ENCODE measurements at regions not wholly inside any gene's neighbourhood (a gene's known extent, or its start where the extent isn't known, plus 50 kb on each side); places are given as distances from the start of the nearest gene placed in this dataset.
"Not testable (repeated sequence)": the region's sequence is repeated elsewhere in the genome, so short reads cannot be mapped to it uniquely, and the experiment has no call there.

DNA sequence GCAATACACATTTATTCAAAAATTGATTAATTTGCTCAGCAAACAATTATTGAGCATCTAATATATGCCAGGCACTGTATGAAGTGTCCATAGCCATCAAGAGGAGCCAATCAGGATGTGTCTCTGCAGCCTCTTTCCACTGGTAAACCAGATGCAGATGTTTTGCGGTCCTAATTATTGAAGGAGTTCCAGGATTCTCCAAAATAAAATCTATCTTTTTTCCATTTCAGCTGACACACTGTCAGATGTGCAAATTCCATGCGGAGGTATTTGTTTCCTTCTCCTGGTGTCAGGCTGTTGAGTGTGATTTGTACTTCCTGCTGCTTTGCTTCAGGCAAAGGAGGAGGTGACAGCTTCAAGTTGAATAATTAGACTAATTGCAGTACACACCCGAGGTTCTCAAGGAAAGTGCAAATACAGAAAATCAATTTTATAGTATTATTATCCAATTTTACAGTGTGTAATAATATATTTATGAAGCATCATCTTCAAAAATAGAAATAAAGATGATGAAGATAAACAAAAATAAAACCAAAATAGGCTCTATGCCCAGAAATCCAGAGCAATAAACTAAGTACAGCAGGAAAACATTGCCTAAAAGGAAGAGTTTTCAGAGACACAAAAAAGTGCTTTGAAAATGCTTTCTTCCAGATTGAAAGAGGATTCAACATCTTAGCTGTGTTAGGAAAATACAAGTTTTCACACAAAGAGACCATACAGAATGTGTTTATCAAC, 1352.9 kb upstream of the CHAC2 start:
- no peak for DNase-seq

DNA sequence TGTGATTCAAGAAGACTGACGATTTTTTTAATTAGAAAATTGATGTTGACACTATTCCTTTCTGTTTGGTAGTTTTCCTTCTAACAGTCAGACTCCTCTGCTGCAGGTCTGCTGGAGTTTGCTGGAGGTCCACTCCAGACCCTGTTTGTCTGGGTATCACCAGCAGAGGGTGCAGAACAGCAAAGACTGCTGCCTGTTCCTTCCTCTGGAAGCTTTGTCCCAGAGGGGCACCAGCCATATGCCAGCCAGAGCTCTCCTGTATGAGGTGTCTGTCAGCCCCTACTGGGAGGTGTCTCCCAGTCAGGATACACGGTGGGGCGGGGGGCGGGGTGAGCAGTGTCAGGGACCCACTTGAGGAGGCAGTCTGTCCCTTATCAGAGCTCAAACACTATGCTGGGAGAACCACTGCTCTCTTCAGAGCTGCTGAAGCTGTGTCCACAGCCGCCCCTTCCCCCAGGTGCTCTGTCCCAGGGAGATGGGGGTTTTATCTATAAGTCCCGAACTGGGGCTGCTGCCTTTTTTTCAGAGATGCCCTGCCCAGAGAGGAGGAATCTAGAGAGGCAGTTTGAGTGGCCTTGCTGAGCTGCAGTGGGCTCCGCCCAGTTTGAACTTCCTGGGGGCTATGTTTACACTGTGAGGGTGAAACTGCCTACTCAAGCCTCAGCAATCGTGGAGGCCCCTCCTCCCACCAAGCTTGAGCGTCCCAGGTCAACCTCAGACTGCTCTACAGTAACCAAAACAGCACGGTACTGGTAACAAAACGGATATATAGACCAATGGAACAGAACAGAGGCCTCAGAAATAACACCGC, 1358.1 kb upstream of the CHAC2 start:
- DNase-seq, result not testable (repeated sequence)

DNA sequence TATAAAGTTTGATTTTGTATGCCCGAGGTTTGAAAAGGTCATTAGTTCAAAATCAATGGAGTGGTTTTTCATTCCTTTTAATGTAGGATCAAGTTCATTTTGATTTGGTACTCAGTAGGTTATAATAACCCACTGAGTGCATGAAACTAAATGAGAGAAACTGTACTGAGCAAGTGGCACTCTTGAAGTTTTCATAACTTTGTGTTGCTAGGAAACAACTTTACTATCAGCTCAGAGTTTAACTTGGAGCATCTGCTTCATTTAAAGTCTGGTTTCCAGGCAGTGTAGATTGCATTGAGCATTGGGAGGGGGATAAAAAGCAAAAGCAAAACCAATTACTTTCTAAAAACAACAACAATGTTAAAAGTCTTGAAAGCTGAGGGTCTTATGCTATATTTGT, 1361.6 kb upstream of the CHAC2 start:
- DNase-seq, result no peak

GRCh38 chr2:52404866-52405265, 1362.7 kb upstream of the CHAC2 start:
- DNase-seq, result no peak

DNA sequence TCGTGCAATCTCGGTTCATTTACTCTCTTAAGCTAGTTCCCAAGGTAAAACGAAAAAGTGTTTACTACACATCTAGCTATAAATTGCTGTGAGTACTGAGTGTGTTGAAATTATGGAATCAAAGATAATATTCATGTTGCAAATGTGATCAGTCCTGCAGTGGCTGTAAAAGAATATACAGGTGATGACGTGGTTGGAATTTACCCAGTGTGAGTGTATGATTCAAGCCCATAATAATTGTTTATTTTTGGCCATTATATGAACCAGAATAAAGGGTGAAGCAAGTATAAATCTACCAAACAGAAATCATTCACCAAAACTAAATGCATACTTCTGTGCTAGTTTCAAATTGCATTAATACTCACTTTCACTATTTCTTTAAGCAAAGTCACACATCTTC, 1363.6 kb upstream of the CHAC2 start:
- no peak for DNase-seq

GRCh38 chr2:52402128-52402527, 1365.5 kb upstream of the CHAC2 start:
- DNase-seq, result no peak

- no peak for DNase-seq
Observed at GRCh38 chr2:52396836-52397235, 1364.9 kb upstream of the NRXN1 start.

DNA sequence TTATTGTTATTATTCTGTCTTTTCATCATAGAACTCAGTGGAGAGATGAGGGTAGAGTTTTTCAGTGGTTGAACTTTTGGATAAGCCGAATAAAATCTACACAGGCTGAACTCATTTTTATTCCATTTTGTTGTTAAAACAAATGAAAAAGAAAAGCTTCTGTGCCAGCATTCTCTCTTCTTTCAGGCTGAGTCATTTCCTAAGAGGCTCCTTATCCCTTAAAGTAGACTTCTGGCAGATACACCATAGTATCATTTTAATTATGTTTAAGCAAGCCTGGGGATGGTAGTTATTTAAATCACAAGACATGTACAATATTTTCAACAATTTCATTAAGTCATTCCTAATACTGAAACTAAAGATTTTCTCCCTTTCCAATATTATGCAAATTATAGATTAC, 1364.0 kb upstream of the NRXN1 start:
- DNase-seq, result no peak

GRCh38 chr2:52391621-52392020, 1359.7 kb upstream of the NRXN1 start:
- no peak for DNase-seq

DNA sequence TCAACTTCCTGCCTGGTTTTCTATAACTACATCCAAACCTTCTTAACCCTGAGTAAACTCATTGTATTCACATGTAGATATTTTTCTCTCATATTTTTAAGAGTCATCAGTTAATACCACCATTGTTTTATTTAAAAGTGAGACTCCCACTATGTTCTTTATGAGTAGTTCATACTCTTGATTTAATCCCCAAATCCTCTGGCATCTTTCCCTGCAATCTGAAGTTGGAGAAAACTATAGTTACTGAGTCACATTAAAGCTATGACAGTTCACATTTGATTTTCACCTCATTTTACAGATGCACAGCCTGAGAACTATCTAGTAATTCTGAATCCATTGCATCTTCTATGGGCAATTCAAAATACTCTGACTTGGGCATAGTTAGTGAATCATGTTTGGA, 1358.7 kb upstream of the NRXN1 start:
- DNase-seq, result no peak

- DNase-seq, result no peak
Observed at GRCh38 chr2:52387937-52388590, 1356.1 kb upstream of the NRXN1 start.

DNA sequence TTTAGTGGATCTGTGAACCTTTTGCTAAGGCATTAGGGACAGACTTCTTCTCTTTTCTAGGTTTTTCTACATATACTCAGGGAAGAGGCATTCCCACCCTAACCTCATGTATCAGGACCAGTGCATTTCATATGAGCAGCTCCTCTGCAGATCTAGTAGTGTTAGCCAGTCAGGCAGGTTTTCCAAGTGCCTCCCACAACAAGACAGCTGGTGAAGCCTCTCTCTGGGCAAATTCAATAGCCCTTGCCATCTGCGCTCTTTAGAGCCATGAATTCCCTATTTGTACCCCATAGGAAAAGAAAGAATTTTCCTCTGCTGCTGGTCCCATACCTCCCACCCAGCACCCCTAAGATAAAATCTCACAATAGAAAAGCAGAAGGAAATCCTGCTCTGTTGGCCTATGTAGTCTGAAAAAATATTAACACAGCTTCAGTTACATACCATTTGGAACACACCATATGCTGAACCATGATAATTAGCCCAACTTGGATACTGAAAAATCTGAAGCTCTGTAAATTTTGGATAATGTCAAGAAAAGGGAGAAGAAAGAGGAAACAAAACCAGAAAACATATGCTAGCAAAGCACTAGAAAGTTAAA, 1354.6 kb upstream of the NRXN1 start:
- DNase-seq, result no peak

DNA sequence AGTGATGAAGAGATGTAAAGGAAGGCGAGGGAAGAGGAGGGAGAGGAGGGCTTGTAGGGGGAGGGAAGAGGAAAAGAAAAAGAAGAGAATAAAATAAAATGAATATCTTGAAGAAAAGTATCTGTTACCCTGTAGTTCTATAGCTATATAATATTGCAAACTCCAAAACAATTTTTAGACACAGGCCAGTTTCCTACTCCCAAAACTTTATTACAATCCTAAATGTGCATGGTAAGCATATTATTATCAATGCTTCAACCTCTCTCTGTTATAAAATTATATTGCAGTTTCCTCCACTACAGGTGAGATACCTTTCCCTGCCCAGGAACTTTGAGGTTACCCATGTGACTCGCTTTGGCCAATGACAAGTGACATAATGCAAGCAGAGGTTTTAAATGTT, 1351.6 kb upstream of the NRXN1 start:
- DNase-seq, result no peak

GRCh38 chr2:52369178-52369577, 1337.2 kb upstream of the NRXN1 start:
- DNase-seq, result no peak

DNA sequence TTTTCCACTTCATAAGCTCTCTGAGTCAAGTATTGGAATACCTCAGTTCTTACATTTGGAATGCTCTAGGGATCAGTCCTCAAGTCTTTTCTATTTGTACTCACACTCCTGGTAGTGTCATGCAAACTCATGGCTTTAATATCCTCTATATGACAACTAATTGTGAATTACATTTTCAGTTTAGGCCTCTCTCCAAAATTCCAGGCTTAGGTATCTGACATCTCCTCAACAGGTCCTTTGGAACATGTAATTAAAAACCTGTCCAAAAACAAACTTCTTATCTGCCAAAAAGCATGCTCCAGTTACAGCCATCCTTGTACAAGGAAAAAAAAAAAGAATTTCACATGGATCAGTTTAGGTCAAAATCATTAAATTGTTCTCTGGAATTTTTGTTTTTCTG, 1336.2 kb upstream of the NRXN1 start:
- no peak for DNase-seq

- no peak for DNase-seq
Observed at GRCh38 chr2:52365946-52366345, 1334.0 kb upstream of the NRXN1 start.

- DNase-seq, result no peak
Observed at GRCh38 chr2:52356556-52356955, 1324.6 kb upstream of the NRXN1 start.

DNA sequence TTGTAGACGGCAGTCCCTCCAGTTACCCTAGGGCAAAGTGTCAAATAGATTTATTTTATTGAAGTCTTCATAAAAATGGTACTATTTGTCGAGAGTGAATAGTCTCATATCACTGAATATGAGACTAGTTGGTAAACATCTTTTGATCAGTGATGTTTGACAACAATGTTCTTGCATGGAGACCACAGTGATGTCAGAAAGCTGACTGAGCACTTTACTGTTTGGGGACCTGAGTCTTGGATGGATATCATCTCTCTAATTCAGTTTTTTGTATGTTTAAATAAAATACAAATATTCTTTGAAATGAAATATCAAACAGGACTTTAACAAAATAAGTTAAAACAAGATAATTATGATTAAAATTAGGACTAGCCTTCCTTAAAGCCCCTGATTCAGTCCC, 1315.4 kb upstream of the NRXN1 start:
- no peak for DNase-seq

GRCh38 chr2:52345676-52346075, 1313.7 kb upstream of the NRXN1 start:
- DNase-seq, result no peak

DNA sequence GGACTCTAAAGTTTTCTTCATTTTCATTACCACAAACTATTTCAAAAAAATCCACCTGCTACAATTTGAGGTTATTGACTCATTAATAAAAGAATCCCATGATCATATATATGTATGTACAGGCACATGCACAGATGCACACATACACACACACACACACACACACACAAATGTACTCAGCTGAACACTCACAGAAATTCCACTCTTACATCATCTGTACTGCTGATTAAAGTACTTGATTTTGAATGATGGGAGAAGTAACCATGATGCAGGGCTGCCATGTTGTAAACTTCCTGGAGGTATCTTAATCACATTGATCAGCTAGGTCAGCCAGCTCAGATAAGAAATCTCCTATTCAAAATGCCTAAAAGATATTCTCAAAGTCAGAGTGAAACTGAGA, 1313.2 kb upstream of the NRXN1 start:
- no peak for DNase-seq

DNA sequence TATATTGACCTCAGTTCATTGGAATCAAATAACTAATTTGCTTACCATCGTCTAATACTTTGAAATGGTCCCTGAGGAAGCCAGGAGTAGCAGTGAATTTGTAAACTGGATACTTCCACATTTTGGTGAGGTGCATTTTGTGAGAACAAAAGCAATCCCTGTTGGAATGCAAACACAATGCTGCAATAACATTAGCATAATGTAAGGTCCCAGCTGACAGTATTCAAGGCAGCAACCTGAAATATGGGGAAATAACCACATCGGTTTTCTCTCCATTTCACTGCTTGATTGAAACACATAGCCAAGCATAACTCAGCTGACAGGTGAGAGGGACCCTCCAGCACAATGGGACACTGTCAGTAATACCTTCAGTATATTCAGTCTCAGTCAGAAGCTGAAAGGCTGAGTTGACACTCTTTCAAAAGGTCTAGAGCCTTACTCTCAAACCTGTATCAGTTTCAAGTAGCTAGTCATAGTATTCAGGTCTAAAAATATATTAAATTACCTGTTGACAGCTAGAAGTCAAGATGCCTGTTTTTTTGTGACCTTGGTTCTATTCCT, 1311.9 kb upstream of the NRXN1 start:
- no peak for DNase-seq

- no peak for DNase-seq
Observed at GRCh38 chr2:52343010-52343409, 1311.1 kb upstream of the NRXN1 start.

DNA sequence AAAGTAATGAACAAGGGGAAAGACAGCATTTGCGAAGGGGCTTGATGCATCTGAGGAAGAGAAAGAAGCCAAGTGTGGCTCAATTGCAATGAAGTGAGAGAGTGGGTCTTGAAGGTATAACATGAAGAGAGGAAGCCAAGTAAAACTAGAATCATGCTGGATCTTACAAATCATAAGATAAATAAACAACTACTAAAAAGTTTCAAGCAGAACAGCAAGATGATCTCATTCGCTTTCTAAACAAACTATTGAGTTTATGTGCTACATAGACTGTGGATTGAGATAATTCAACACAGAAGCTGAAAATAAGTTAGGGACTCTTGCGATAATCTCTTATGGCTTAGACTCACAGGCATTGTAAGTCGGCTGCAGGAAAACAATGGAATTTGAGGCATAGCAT, 1310.5 kb upstream of the NRXN1 start:
- DNase-seq, result no peak

All from RPMI8226 (cell line).